Nephron (organoid): ENCODE measurements at regions not wholly inside any gene's neighbourhood (a gene's known extent, or its start where the extent isn't known, plus 50 kb on each side); places are given as distances from the start of the nearest gene placed in this dataset.

Experiments used
- H3K27ac Mint-ChIP-seq, 3 experiments: 2 replicates each; pipeline ENCODE4 v1.8.0; 2020; ENCODE audit warnings: mixed read lengths in 3 of 3, mild to moderate bottlenecking in 2 of 3, moderate library complexity in 1 of 3
- H3K27me3 Mint-ChIP-seq: 2 replicates; pipeline ENCODE4 v1.8.0; 2021; ENCODE audit warnings: low read depth, mild to moderate bottlenecking, moderate library complexity, mixed read lengths
- H3K36me3 Mint-ChIP-seq: 2 replicates; pipeline ENCODE4 v1.8.0; 2020; ENCODE audit warnings: low read depth, mixed read lengths
- H3K4me1 Mint-ChIP-seq: 2 replicates; pipeline ENCODE4 v1.8.0; 2020; ENCODE audit warnings: mixed read lengths
- H3K4me3 Mint-ChIP-seq, 3 experiments: 2 replicates each; pipeline ENCODE4 v1.8.0; 2020; ENCODE audit warnings: mild to moderate bottlenecking in 3 of 3, mixed read lengths in 3 of 3, moderate library complexity in 2 of 3
- H3K9me3 Mint-ChIP-seq: 2 replicates; pipeline ENCODE4 v1.8.0; 2020; ENCODE audit warnings: mixed read lengths
- CTCF ChIP-seq, 3 experiments: fragments of 200-600 bp; sonication (generic); IDR thresholded peaks; one replicate each; pipeline ENCODE4 v1.5.0; 2021; ENCODE audit warnings: antibody characterized with exemption in 3 of 3; ENCODE audit not compliant: unreplicated experiment in 3 of 3

GRCh38 chr6:47917811-47918210 is 136.0 kb downstream of the OPN5 start:
- no peaks in the 10 kb centered on the region for H3K9me3 Mint-ChIP-seq
- H3K4me1 Mint-ChIP-seq = peaks cover 7% of the 10 kb centered on the region
- no peak overlapping the region for H3K27ac Mint-ChIP-seq
- TF ChIP-seq CTCF (IDR thresholded peaks at IDR 0.05; ENCODE audit: unreplicated experiment in 3 of 3) = no peak
- no peaks in the 10 kb centered on the region for H3K27me3 Mint-ChIP-seq
- H3K36me3 Mint-ChIP-seq = no peaks in the 10 kb centered on the region
- no peak overlapping the region for H3K4me3 Mint-ChIP-seq

- Mint-ChIP-seq H3K27ac (no peak overlapping the region), H3K4me1 (peaks cover under 1% of the 10 kb centered on the region), H3K36me3 (no peaks in the 10 kb centered on the region), H3K27me3 (no peaks in the 10 kb centered on the region), H3K9me3 (no peaks in the 10 kb centered on the region), H3K4me3 (no peak overlapping the region)
- no peak for TF ChIP-seq CTCF (IDR thresholded peaks at IDR 0.05; ENCODE audit: unreplicated experiment in 3 of 3)
Observed at GRCh38 chr6:47917202-47917601, 135.4 kb downstream of the OPN5 start.

- no peaks in the 10 kb centered on the region for H3K27me3 Mint-ChIP-seq
- no peaks in the 10 kb centered on the region for H3K4me1 Mint-ChIP-seq
- no peak overlapping the region for H3K4me3 Mint-ChIP-seq
- H3K36me3 Mint-ChIP-seq = no peaks in the 10 kb centered on the region
- no peaks in the 10 kb centered on the region for H3K9me3 Mint-ChIP-seq
- no peak for TF ChIP-seq CTCF (IDR thresholded peaks at IDR 0.05; ENCODE audit: unreplicated experiment in 3 of 3)
- no peak overlapping the region for H3K27ac Mint-ChIP-seq
Observed at GRCh38 chr6:47915017-47915416, 133.2 kb downstream of the OPN5 start.

- H3K27me3 Mint-ChIP-seq = no peaks in the 10 kb centered on the region
- H3K36me3 Mint-ChIP-seq = no peaks in the 10 kb centered on the region
- no peak overlapping the region for H3K4me3 Mint-ChIP-seq
- H3K4me1 Mint-ChIP-seq = no peaks in the 10 kb centered on the region
- no peak for TF ChIP-seq CTCF (IDR thresholded peaks at IDR 0.05; ENCODE audit: unreplicated experiment in 3 of 3)
- H3K9me3 Mint-ChIP-seq = no peaks in the 10 kb centered on the region
- H3K27ac Mint-ChIP-seq = no peak overlapping the region
Observed at GRCh38 chr6:47908271-47908670, 126.4 kb downstream of the OPN5 start.

- Mint-ChIP-seq H3K9me3 (no peaks in the 10 kb centered on the region), H3K4me1 (no peaks in the 10 kb centered on the region), H3K4me3 (no peak overlapping the region), H3K27ac (no peak overlapping the region), H3K36me3 (no peaks in the 10 kb centered on the region), H3K27me3 (no peaks in the 10 kb centered on the region)
- no peak for TF ChIP-seq CTCF (IDR thresholded peaks at IDR 0.05; ENCODE audit: unreplicated experiment in 3 of 3)
Observed at GRCh38 chr6:47905717-47906116, 123.9 kb downstream of the OPN5 start.

- H3K4me3 Mint-ChIP-seq = no peak overlapping the region
- H3K36me3 Mint-ChIP-seq = no peaks in the 10 kb centered on the region
- no peaks in the 10 kb centered on the region for H3K4me1 Mint-ChIP-seq
Observed at GRCh38 chr6:47897247-47897646, 115.4 kb downstream of the OPN5 start.

More at GRCh38 chr6:47897247-47897646, 115.4 kb downstream of the OPN5 start:
- Mint-ChIP-seq H3K27me3 (no peaks in the 10 kb centered on the region), H3K27ac (no peak overlapping the region), H3K9me3 (no peaks in the 10 kb centered on the region)
- TF ChIP-seq CTCF (IDR thresholded peaks at IDR 0.05; ENCODE audit: unreplicated experiment in 3 of 3) = no peak
